ENCODE measurements at regions not wholly inside any gene's neighbourhood (a gene's known extent, or its start where the extent isn't known, plus 50 kb on each side); places are given as distances from the start of the nearest gene placed in this dataset.
A peak's percentile ranks its signal among the peaks of the same experiment; 100 is the strongest.
"Not testable (repeated sequence)": the region's sequence is repeated elsewhere in the genome, so short reads cannot be mapped to it uniquely, and the experiment has no call there.

- TF ChIP-seq CTCF (IDR thresholded peaks at IDR 0.05): no peak
- Histone ChIP-seq H3K27me3 (no peaks in the 10 kb centered on the region), H3K4me1 (peaks cover 0 to 9% (median 0%) of the 10 kb centered on the region in 4 donors), H3K36me3 (no peaks in the 10 kb centered on the region), H3K9me3 (no peaks in the 10 kb centered on the region), H3K27ac (no peak overlapping the region), H3K4me3 (no peak overlapping the region)
- intact Hi-C loops (cut with DNase I; ENCODE audit: low total_unique reads): no loop called here
- peak; percentile 18 to 56 for DNase-seq
Observed at GRCh38 chr1:47664356-47664755, 226.5 kb downstream of the FOXD2 start.

GRCh38 chr1:47664896-47665295, 227.1 kb downstream of the FOXD2 start:
- H3K4me1 ChIP-seq; H3K4me3 ChIP-seq; H3K36me3 ChIP-seq; intact Hi-C loops (cut with DNase I; ENCODE audit: low total_unique reads); H3K9me3 ChIP-seq; H3K27ac ChIP-seq; H3K27me3 ChIP-seq: not testable (repeated sequence)
- DNase-seq: peak; percentile 9 to 25

GRCh38 chr1:47669081-47669585, 231.3 kb downstream of the FOXD2 start:
- DNase-seq: peak in 1 of 2 donors; percentile 2
- no peak for TF ChIP-seq CTCF (IDR thresholded peaks at IDR 0.05)
- H3K4me1 ChIP-seq: no peaks in the 10 kb centered on the region
- no peak overlapping the region for H3K4me3 ChIP-seq
- H3K36me3 ChIP-seq: no peaks in the 10 kb centered on the region
- H3K27ac ChIP-seq: no peak overlapping the region
- H3K9me3 ChIP-seq: no peaks in the 10 kb centered on the region
- intact Hi-C loops (cut with DNase I; ENCODE audit: low total_unique reads): no loop called here
- H3K27me3 ChIP-seq: no peaks in the 10 kb centered on the region

GRCh38 chr1:47672622-47673021, 234.8 kb downstream of the FOXD2 start:
- Histone ChIP-seq H3K36me3 (no peaks in the 10 kb centered on the region), H3K4me3 (no peak overlapping the region)
- intact Hi-C loops (cut with DNase I; ENCODE audit: low total_unique reads): no loop called here

GRCh38 chr1:47674189-47674588, 236.3 kb downstream of the FOXD2 start:
- Histone ChIP-seq H3K27ac (no peak overlapping the region), H3K27me3 (no peaks in the 10 kb centered on the region), H3K4me1 (peaks cover 0 to 5% (median 2%) of the 10 kb centered on the region in 4 donors), H3K9me3 (no peaks in the 10 kb centered on the region), H3K36me3 (no peaks in the 10 kb centered on the region), H3K4me3 (no peak overlapping the region)
- no peak for TF ChIP-seq CTCF (IDR thresholded peaks at IDR 0.05)
- DNase-seq: no peak
- intact Hi-C loops (cut with DNase I; ENCODE audit: low total_unique reads): no loop called here

More at GRCh38 chr1:47672622-47673021, 234.8 kb downstream of the FOXD2 start:
- DNase-seq: no peak
- H3K9me3 ChIP-seq: no peaks in the 10 kb centered on the region
- H3K4me1 ChIP-seq: no peaks in the 10 kb centered on the region
- TF ChIP-seq CTCF (IDR thresholded peaks at IDR 0.05): no peak
- H3K27me3 ChIP-seq: no peaks in the 10 kb centered on the region
- H3K27ac ChIP-seq: no peak overlapping the region

- TF ChIP-seq CTCF (IDR thresholded peaks at IDR 0.05): no peak
- Histone ChIP-seq H3K27ac (no peak overlapping the region), H3K36me3 (no peaks in the 10 kb centered on the region), H3K4me1 (peaks cover 0 to 14% (median 9%) of the 10 kb centered on the region in 4 donors), H3K27me3 (no peaks in the 10 kb centered on the region), H3K9me3 (no peaks in the 10 kb centered on the region), H3K4me3 (no peak overlapping the region)
- DNase-seq: peak in 1 of 2 donors; percentile 8
- intact Hi-C loops (cut with DNase I; ENCODE audit: low total_unique reads): no loop called here
Observed at GRCh38 chr1:47675047-47675675, 237.3 kb downstream of the FOXD2 start.
